Fibroblast of lung (primary cell): ENCODE measurements at regions not wholly inside any gene's neighbourhood (a gene's known extent, or its start where the extent isn't known, plus 50 kb on each side); places are given as distances from the start of the nearest gene placed in this dataset.
"Not testable (repeated sequence)": the region's sequence is repeated elsewhere in the genome, so short reads cannot be mapped to it uniquely, and the experiment has no call there.

Source experiments
- DNase-seq, 2 donors: peaks; one replicate each; pipeline versions ENCODE4 v3.0.0 to v3.0.0-alpha.2; 2010; ENCODE audit warnings: low read depth in 2 of 2
- H2AFZ ChIP-seq: 2 replicates; pipeline ENCODE4 v1.5.1; 2012; ENCODE audit warnings: low read length, control low read depth, inconsistent platforms
- H3K27ac ChIP-seq: 2 replicates; pipeline ENCODE4 v1.5.1; 2011; ENCODE audit warnings: low read length, control low read depth; ENCODE audit not compliant: insufficient read depth
- H3K27me3 ChIP-seq: 2 replicates; pipeline ENCODE4 v1.5.1; 2011; ENCODE audit warnings: mild to moderate bottlenecking, low read length; ENCODE audit not compliant: control insufficient read depth, insufficient read depth
- H3K36me3 ChIP-seq: 2 replicates; pipeline ENCODE4 v1.5.1; 2011; ENCODE audit warnings: low read length; ENCODE audit not compliant: control insufficient read depth, insufficient read depth
- H3K4me1 ChIP-seq: 2 replicates; pipeline ENCODE4 v1.5.1; 2011; ENCODE audit warnings: low read length; ENCODE audit not compliant: control insufficient read depth, insufficient read depth; ENCODE audit errors: extremely low read depth
- H3K4me2 ChIP-seq: 2 replicates; pipeline ENCODE4 v1.5.1; 2011; ENCODE audit warnings: low read length, control low read depth; ENCODE audit not compliant: insufficient read depth; ENCODE audit errors: extremely low read depth
- H3K4me3 ChIP-seq, 4 experiments: fragments of 200-600 bp in 1 of 4; sonication (generic) in 1 of 4; replicated peaks in 1 of 4; 2 replicates each; pipeline ENCODE4 v1.5.1; 2011 to 2016; ENCODE audit warnings: low read length in 4 of 4, low read depth in 3 of 4, mild to moderate bottlenecking in 3 of 4, control low read depth in 2 of 4, inconsistent platforms in 1 of 4, mixed read lengths in 1 of 4; ENCODE audit not compliant: insufficient read depth in 1 of 4; ENCODE audit errors: control extremely low read depth in 1 of 4
- H3K79me2 ChIP-seq: 2 replicates; pipeline ENCODE4 v1.5.1; 2012; ENCODE audit warnings: mild to moderate bottlenecking, low read length, inconsistent platforms; ENCODE audit not compliant: control insufficient read depth, insufficient read depth
- H3K9ac ChIP-seq: 2 replicates; pipeline ENCODE4 v1.5.1; 2011; ENCODE audit warnings: mild to moderate bottlenecking, low read length, control low read depth; ENCODE audit not compliant: insufficient read depth
- H3K9me3 ChIP-seq: 2 replicates; pipeline ENCODE4 v1.5.1; 2012; ENCODE audit warnings: low read depth, low read length; ENCODE audit not compliant: control insufficient read depth, insufficient read depth
- H4K20me1 ChIP-seq: 2 replicates; pipeline ENCODE4 v1.5.1; 2011; ENCODE audit warnings: low read length; ENCODE audit not compliant: control insufficient read depth, insufficient read depth; ENCODE audit errors: extremely low read depth
- EZH2 ChIP-seq: IDR thresholded peaks from 2 replicates; pipeline ENCODE4 v1.5.1; 2012; ENCODE audit warnings: low read length, control low read depth, mild to moderate bottlenecking; ENCODE audit errors: missing control alignments
- TF ChIP-seq, protein P1 (sequence below), 2 donors: IDR thresholded peaks in 1 of 2; conservative IDR thresholded peaks in 1 of 2; 1 replicate in 1 of 2; 2 replicates in 1 of 2; pipeline ENCODE4 v1.5.1; 2011 to 2012; ENCODE audit warnings: low read length in 2 of 2, control low read depth in 1 of 2, inconsistent platforms in 1 of 2, low read depth in 1 of 2, mild to moderate bottlenecking in 1 of 2

GRCh38 chrX:115912372-115912897, 258.1 kb upstream of the AGTR2 start:
- H3K4me3 ChIP-seq: no peak overlapping the region
- no peak overlapping the region for H3K4me2 ChIP-seq
- no peaks in the 10 kb centered on the region for H3K9me3 ChIP-seq
- no peak overlapping the region for H3K27ac ChIP-seq
- no peaks in the 10 kb centered on the region for H3K36me3 ChIP-seq
- TF ChIP-seq, protein P1, sequence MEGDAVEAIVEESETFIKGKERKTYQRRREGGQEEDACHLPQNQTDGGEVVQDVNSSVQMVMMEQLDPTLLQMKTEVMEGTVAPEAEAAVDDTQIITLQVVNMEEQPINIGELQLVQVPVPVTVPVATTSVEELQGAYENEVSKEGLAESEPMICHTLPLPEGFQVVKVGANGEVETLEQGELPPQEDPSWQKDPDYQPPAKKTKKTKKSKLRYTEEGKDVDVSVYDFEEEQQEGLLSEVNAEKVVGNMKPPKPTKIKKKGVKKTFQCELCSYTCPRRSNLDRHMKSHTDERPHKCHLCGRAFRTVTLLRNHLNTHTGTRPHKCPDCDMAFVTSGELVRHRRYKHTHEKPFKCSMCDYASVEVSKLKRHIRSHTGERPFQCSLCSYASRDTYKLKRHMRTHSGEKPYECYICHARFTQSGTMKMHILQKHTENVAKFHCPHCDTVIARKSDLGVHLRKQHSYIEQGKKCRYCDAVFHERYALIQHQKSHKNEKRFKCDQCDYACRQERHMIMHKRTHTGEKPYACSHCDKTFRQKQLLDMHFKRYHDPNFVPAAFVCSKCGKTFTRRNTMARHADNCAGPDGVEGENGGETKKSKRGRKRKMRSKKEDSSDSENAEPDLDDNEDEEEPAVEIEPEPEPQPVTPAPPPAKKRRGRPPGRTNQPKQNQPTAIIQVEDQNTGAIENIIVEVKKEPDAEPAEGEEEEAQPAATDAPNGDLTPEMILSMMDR (conservative IDR thresholded peaks at IDR 0.05 in 1 of 2, IDR thresholded peaks at IDR 0.05 in 1 of 2; ENCODE audit: low read depth in 1 of 2, low read length in 2 of 2): no peak
- no peak for TF ChIP-seq EZH2
- H3K9ac ChIP-seq: no peak overlapping the region
- H4K20me1 ChIP-seq: no peaks in the 10 kb centered on the region
- no peak overlapping the region for H2AFZ ChIP-seq
- no peaks in the 10 kb centered on the region for H3K27me3 ChIP-seq
- no peaks in the 10 kb centered on the region for H3K4me1 ChIP-seq
- H3K79me2 ChIP-seq: no peaks in the 10 kb centered on the region
- DNase-seq: no peak

DNA sequence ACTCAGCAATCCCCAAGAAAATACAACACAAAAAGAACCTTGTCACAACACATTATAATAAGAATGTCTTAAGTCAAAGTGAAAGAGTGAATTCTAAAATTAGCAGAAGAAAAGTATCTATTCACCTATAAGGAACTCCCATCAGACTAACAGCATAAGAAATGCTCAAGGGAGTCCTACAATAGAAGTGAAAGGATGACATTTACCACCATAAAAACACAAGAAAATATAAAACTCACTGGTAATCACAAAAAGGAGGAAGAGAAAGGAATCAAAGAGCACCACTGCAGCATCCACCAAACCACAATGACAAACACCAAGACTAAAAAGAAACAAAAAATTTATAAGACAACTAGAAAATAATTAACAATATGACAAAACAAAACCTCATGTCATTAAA, 257.0 kb upstream of the AGTR2 start:
- Histone ChIP-seq H3K4me1 (no peaks in the 10 kb centered on the region), H2AFZ (no peak overlapping the region), H3K27ac (no peak overlapping the region), H3K9ac (no peak overlapping the region), H3K79me2 (no peaks in the 10 kb centered on the region), H3K9me3 (no peaks in the 10 kb centered on the region), H4K20me1 (no peaks in the 10 kb centered on the region), H3K36me3 (no peaks in the 10 kb centered on the region), H3K27me3 (no peaks in the 10 kb centered on the region), H3K4me2 (no peak overlapping the region), H3K4me3 (no peak overlapping the region)
- DNase-seq: no peak
- no peak for TF ChIP-seq EZH2
- TF ChIP-seq, protein P1 (conservative IDR thresholded peaks at IDR 0.05 in 1 of 2, IDR thresholded peaks at IDR 0.05 in 1 of 2; ENCODE audit: low read depth in 1 of 2, low read length in 2 of 2): no peak

GRCh38 chrX:115915625-115916024, 254.9 kb upstream of the AGTR2 start:
- H4K20me1 ChIP-seq, H3K27me3 ChIP-seq, H3K79me2 ChIP-seq, H3K36me3 ChIP-seq, H3K4me3 ChIP-seq, H2AFZ ChIP-seq, H3K4me1 ChIP-seq, DNase-seq, H3K4me2 ChIP-seq, H3K9ac ChIP-seq, H3K27ac ChIP-seq, H3K9me3 ChIP-seq: not testable (repeated sequence)
